ENCODE measurements at regions not wholly inside any gene's neighbourhood (a gene's known extent, or its start where the extent isn't known, plus 50 kb on each side); places are given as distances from the start of the nearest gene placed in this dataset.

- H3K27ac ChIP-seq: no peak overlapping the region
- H3K27me3 ChIP-seq: no peaks in the 10 kb centered on the region
- no peak for DNase-seq (ENCODE audit: extremely low spot score in 2 of 2)
- intact Hi-C loops (cut with DNase I): no loop called here
- no peaks in the 10 kb centered on the region for H3K36me3 ChIP-seq
- H3K4me3 ChIP-seq: no peak overlapping the region
- TF ChIP-seq POLR2AphosphoS5 (IDR thresholded peaks at IDR 0.05; ENCODE audit: insufficient read depth in 1 of 2, low read depth in 1 of 2) (no peak), POLR2A (IDR thresholded peaks at IDR 0.05) (no peak), CTCF (IDR thresholded peaks at IDR 0.05) (no peak)
- H3K4me1 ChIP-seq: no peaks in the 10 kb centered on the region
- no peaks in the 10 kb centered on the region for H3K9me3 ChIP-seq
Observed at GRCh38 chr7:70883750-70884439, 248.0 kb upstream of the GALNT17 start.

GRCh38 chr7:70884440-70884764, 247.5 kb upstream of the GALNT17 start:
- Histone ChIP-seq H3K27me3 (no peaks in the 10 kb centered on the region), H3K27ac (no peak overlapping the region), H3K4me3 (no peak overlapping the region), H3K36me3 (no peaks in the 10 kb centered on the region), H3K4me1 (no peaks in the 10 kb centered on the region), H3K9me3 (no peaks in the 10 kb centered on the region)
- no peak for DNase-seq (ENCODE audit: extremely low spot score in 2 of 2)
- TF ChIP-seq POLR2A (IDR thresholded peaks at IDR 0.05) (no peak), CTCF (IDR thresholded peaks at IDR 0.05) (no peak), POLR2AphosphoS5 (IDR thresholded peaks at IDR 0.05; ENCODE audit: insufficient read depth in 1 of 2, low read depth in 1 of 2) (no peak)
- intact Hi-C loops (cut with DNase I): no loop called here

GRCh38 chr7:70884809-70885208, 247.1 kb upstream of the GALNT17 start:
- no peak overlapping the region for H3K27ac ChIP-seq
- TF ChIP-seq POLR2A (IDR thresholded peaks at IDR 0.05) (no peak), POLR2AphosphoS5 (IDR thresholded peaks at IDR 0.05; ENCODE audit: insufficient read depth in 1 of 2, low read depth in 1 of 2) (no peak), CTCF (IDR thresholded peaks at IDR 0.05) (no peak)
- no peak overlapping the region for H3K4me3 ChIP-seq
- DNase-seq (ENCODE audit: extremely low spot score in 2 of 2): no peak
- no peaks in the 10 kb centered on the region for H3K4me1 ChIP-seq
- H3K9me3 ChIP-seq: no peaks in the 10 kb centered on the region
- H3K36me3 ChIP-seq: no peaks in the 10 kb centered on the region
- intact Hi-C loops (cut with DNase I): no loop called here
- no peaks in the 10 kb centered on the region for H3K27me3 ChIP-seq

- DNase-seq (ENCODE audit: extremely low spot score in 2 of 2): no peak
- TF ChIP-seq CTCF (IDR thresholded peaks at IDR 0.05) (no peak), POLR2AphosphoS5 (IDR thresholded peaks at IDR 0.05; ENCODE audit: insufficient read depth in 1 of 2, low read depth in 1 of 2) (no peak), POLR2A (IDR thresholded peaks at IDR 0.05) (no peak)
- Histone ChIP-seq H3K4me3 (no peak overlapping the region), H3K9me3 (no peaks in the 10 kb centered on the region), H3K27ac (no peak overlapping the region), H3K27me3 (no peaks in the 10 kb centered on the region), H3K4me1 (no peaks in the 10 kb centered on the region), H3K36me3 (no peaks in the 10 kb centered on the region)
- intact Hi-C loops (cut with DNase I): no loop called here
Observed at GRCh38 chr7:70886547-70886946, 245.4 kb upstream of the GALNT17 start.

- Histone ChIP-seq H3K27me3 (no peaks in the 10 kb centered on the region), H3K4me3 (no peak overlapping the region), H3K27ac (no peak overlapping the region), H3K36me3 (no peaks in the 10 kb centered on the region), H3K4me1 (no peaks in the 10 kb centered on the region), H3K9me3 (no peaks in the 10 kb centered on the region)
- TF ChIP-seq POLR2AphosphoS5 (IDR thresholded peaks at IDR 0.05; ENCODE audit: insufficient read depth in 1 of 2, low read depth in 1 of 2) (no peak), POLR2A (IDR thresholded peaks at IDR 0.05) (no peak), CTCF (IDR thresholded peaks at IDR 0.05) (no peak)
- DNase-seq (ENCODE audit: extremely low spot score in 2 of 2): no peak
- intact Hi-C loops (cut with DNase I): no loop called here
Observed at GRCh38 chr7:70887186-70887585, 244.8 kb upstream of the GALNT17 start.

All from vagina (tissue), 2 donors.